Fibroblast of skin of left quadriceps (primary cell): ENCODE measurements at regions not wholly inside any gene's neighbourhood (a gene's known extent, or its start where the extent isn't known, plus 50 kb on each side); places are given as distances from the start of the nearest gene placed in this dataset.

ENCODE experiments used
- DNase-seq, 2 experiments: peaks; one replicate each; pipeline ENCODE4 v3.0.0-alpha.2; 2013; ENCODE audit warnings: low read depth in 2 of 2

GRCh38 chr3:127396473-127396872 lies 108.6 kb upstream of the PRR20G start:
- DNase-seq: no peak

GRCh38 chr3:127395663-127396355 lies 108.0 kb upstream of the PRR20G start:
- DNase-seq: no peak

DNA sequence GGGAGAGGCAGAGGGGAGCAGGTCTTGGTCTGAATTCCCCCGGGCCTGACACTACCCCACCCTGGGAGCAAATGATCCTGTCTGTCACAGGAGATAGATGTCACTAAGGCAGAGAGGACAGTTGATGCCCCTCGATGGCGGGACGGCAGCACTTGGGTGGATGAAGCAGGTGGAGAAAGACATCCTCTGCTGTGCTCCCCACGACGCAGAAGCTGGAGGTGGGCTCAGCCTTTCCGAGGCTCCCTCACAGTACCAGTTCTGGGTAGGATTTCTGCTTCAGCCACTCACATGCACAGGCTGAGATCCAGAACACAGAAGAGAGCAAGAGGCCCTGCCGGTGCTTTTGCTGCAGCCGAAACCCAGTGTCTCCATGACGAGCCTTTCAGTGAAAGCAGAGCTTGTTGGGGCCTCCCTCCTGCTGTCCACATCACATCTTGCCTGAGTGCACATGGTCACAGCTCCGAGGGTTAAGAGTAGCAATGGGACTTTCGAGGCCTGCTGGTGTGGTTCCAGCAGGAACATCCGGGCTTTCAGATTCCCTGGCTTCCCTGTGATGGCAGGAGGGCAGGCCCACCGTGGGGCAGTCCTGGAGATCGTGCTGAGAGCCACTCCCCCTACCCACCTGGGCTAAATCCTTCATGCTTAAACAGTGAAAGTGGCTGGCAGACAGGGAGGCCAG lies 107.3 kb upstream of the PRR20G start:
- DNase-seq: no peak

DNA sequence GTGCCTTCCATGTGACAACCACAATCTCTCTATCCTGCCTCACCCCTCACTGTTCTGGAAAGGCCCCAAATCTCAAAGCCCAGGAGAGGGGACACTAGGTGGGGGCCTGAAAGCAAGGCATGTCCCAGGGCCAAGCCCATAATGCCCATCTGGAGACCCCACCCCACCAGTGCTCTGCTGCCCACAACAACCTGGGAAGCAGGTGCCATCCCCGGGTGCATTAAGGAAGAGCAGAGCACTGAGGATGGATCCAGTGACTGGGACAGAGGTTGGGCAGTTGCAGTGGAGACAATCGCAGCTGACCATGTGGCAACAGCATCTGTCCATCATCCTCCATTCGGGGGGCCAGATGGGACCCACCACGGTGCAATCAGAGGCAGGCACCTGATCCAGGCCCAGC lies 106.2 kb upstream of the PRR20G start:
- no peak for DNase-seq

DNA sequence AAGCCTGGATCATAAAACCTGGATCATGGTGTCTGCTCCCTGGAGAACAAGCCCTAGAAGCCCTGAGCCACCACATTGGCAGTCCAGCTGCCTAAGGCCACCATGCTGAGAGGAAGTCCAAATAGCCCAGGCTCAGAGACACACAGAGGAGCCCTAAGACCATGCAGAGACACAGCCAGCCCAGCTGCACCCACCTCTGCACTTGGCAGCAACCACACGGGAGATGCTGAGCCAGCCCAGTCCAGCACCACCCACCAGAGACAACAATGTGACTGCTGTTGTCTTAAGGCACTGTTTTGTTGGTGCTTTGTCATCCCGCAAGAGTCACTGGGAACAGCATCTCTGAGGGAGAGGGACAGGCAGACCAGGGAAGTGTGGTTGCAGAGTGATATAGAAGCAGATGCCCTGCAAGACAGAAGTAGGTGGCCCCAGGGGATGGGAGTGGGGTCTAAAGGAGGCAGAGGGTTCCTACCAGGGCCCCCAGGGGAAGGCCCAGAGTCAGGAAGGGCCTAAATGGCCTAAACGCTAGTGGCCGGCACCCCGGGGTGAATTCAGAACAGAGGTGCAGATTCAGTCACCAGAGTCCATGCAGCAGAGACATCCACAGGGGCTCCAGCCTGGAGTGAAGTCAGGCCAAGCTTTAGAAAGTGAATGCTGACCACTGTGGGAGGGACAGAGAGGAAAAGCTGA lies 105.4 kb upstream of the PRR20G start:
- no peak for DNase-seq

DNA sequence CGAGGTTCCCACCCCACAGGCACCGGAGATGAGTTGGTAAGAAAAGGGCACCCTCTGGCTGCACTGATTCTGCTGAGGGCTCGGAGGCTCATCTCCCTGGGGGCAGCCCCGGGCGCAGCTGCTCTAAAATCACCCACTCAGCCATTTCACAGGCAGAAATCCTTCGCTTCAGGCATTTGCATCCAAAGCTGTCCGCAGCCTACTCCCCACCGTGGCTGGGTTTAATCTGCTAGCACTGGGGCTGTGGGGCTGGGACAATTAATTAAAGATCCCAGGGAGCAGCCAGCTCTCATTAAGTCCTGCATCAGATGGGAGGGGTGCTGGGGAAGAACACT lies 104.3 kb upstream of the PRR20G start:
- no peak for DNase-seq

DNA sequence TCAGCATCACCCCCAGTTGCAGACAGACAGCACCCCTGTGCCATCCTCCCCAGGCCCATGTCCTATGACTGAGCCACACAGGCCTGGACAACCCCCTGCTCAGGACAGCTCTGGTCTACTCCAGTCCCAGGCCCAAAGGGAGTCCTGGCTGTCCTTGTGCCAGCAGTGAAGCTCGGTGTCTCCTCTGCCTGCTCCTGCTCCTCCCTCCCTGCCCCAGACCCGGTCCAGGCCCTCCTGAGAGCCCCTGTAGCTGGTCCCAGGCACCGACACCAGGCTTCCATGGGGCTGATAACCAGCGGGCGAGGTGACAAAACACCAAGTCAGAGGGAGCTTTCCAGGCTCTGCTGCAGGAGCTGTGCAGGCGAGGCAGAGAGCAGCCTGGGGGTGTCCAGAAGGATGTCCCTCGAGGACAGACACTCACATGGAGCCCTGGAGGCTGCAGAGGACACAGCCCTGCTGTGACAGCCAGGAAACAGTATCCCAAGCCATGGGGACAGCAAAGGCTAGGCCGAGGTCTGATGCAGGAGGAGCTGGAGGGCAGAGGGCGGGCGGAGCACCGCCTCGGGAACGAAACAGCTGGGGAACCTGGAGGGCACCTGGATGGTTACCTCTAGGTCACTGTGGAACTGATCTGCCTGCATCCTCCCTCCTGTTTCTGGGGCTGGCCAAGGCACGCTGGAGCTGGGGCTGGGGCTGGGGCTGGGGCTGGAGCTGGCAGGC lies 103.8 kb upstream of the PRR20G start:
- DNase-seq: no peak

DNA sequence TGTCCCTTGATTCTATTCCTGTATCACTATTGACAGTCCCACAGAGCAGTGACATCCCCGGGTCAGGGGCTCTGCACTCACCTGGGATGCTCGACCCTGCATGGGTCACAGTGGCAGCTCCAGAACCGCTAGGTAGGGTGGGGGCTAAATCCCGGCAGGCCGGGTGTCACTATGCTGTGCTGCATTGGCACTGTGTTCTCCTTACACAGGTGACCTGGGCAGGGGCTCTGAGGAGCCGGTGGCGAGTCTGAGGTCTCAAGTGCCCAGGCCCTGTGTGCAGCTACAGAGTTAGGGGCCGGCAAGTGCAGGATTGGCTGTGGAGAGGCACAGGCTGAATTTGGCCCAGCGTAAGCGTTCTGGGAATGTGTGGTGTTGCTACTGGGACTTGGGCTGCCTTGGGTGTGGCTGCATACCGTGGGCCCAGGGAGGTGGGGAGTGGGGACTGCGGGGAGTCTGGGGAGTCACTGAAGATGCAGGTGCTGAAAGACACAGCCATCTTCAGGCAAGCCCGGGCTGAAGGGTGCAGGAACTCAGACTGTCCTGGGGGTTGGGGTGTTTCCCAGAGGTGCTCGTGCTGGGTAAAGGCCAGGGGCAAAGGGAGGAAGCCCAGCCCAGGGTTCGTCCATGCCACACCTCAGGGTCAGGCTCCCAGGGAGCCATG lies 102.6 kb upstream of the PRR20G start:
- DNase-seq: no peak

GRCh38 chr3:127389913-127390312 lies 102.1 kb upstream of the PRR20G start:
- no peak for DNase-seq

- DNase-seq: no peak
Observed at GRCh38 chr3:127389420-127389819, 101.6 kb upstream of the PRR20G start.

DNA sequence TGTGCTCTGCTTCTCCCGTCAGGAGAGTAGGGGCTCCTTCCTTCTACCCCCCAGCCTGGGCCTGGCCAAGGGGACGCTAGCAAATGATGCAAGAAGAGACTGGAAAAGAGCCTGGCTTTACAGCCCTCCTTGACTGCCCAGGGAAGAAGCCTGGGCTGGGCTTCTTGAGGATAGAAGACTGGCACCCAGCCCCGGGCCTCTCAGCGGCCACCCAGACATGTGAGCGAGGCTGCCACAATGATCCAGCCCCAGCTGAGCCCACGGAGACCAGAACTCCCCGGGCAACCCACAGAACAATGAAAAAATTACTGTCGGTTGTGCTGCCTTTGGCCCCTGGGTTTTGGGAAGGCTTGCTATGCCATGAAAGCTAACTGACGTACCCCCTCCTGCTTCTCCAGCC lies 100.6 kb upstream of the PRR20G start:
- no peak for DNase-seq

- no peak for DNase-seq
Observed at GRCh38 chr3:127387556-127388153, 99.8 kb upstream of the PRR20G start.

DNA sequence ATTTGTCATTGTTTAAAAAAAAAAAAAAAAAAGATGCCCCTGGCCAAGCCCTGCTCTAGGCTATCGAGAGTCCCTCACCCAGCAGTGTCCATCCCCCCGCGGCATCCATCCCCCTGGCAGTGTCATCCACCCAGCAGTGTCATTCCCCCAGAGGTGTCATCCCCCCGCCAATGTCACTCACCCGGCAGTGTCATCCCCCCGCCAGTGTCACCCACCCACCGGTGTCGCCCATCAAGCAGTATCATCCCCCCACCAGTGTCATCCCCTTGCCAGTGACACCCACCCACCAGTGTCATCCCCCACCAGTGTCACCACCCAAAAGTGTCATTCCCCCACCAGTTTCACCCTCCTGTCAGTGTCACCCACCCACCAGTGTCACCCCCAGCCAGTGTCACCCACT lies 99.3 kb upstream of the PRR20G start:
- no peak for DNase-seq

DNA sequence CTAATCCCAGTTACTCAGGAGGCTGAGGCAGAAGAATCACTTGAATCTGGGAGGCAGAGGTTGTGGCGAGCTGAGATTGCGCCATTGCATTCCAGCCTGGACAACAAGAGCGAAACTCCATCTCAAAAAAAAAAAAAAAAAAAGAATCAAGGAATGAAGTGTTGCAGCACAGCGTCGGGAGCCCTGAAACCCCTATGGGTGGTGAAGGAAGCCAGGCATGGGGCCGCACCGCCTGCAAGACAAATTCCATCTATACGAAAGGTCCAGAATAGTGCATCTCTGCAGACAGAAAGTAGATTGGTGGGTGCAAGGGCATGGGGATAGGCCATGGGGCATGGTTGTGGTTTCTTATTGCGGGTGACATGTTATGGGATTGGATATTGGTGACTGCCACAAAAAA lies 98.6 kb upstream of the PRR20G start:
- no peak for DNase-seq

DNA sequence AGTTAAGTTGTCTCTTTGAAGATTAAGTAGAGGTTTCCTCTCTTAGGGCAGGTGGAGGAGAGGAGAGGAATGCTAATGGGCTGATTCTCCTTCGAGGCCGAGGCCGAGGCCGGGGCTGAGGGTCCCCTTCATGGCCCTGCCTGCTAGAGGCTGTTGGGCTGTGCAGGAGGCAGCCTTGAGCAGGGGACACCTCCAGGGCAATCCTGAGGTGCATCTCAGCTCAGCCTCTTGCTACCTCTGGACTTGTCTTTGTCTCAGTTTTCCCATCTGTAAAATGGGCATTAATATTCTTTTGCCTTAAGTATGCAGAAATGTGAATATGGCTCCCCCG lies 97.7 kb upstream of the PRR20G start:
- no peak for DNase-seq

DNA sequence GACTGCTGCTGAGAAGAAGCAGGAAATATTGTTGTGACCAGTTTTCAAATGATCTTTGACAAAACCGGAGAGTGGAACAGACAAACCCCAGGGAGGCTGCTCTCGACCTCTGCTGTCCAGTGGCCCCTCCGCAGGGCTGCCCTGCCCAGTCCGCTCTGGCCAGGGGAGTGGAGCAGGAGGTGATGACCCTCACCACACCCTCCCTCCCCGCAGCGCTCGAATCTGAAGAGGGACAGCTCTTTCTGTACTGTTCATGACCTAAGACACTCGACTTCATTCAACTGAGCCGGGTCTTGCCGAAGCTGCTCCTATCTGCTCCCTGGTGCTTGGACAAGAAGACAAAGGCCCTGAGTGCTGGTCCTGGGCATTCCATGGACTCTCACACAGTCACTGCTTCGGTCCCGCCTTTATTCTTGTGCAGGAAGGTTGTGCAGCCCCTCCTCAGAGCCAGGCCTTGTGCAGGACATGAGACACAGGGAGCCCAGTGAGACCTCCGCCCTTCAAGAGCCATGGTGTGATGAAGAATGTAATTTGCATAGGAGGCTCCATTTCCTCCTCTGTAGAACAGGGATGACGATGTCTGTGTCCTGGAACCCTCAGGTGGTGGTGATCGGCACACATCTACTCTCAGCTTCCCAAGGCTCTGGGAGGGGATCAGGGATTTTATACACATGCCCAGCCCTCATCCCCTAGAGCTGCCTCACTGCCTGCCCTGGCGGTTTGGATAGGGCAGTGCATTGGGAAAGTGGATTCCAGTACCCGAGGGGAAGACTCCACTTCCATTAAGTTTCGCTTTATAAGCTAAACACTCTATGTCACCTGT lies 97.1 kb upstream of the PRR20G start:
- DNase-seq: no peak

DNA sequence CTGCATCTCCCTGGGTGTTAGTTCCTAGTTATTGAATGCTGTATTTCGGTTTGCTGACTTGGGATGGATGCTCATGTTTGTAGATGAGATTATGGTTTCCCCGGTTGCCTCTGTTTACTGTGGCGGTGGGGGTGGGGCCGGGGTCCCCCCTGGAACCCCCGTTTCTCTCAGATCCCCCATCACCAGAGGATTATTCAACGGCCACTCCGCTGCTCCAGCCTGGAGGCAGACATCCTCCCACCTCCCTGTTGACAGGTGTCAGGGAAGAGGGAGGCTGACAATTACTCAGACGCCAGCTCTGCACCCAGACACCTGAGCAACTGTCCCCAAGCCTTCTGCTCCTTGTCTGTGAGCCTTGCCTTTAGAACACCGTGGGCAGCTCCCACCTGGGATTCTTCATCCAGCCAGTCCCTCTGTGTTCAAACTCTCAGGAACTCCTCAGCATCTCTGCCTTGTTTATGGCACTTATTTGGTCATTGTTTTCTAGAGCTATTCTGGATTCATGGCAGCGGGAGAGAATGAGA lies 95.9 kb upstream of the PRR20G start:
- no peak for DNase-seq

DNA sequence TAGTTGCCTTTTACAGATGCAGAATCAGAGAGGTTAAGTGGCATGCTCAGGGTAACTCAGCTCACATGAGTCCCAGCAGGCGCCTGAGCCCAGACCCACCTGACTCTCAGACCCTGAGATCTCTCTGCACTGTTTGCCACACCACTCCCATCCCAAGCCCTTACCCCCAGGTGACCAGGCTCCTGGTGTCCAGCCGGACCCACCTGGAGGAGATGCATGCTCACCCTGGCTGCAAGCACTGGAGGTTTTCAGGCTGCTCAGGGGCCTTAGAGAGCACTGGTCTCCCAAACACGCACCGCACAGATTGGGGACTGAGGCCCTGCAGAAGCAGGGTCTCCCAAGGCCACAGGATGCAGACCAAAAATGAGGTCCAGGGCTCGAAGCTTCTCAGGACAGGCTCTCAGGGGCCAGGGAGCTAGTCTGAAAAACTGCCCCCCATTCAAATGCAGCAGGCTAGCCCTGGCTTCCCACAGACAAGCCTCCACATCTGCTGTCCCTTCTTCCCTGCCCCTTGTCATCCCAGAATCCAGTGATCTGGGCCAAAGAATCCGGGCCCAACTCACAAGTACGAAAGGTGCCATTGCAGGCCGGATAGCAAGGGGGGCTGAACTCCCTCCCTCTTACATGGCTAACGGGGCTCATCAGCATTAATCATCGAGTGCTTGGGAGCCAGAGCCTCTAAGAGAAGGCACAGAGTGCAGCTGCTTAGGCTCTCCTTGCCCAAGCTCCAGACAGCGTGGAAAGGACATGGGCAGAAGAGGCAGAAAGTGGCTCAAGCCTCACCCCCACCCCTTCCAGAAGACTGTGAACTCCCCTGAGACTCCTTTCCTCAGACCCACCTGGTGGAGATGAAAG lies 90.2 kb upstream of the PRR20G start:
- no peak for DNase-seq

- DNase-seq: no peak
Observed at GRCh38 chr3:127375151-127375930, 87.5 kb upstream of the PRR20G start.
